ENCODE measurements at regions not wholly inside any gene's neighbourhood (a gene's known extent, or its start where the extent isn't known, plus 50 kb on each side); places are given as distances from the start of the nearest gene placed in this dataset.
A peak's percentile ranks its signal among the peaks of the same experiment; 100 is the strongest.

GRCh38 chr17:20852239-20852989 lies 190.4 kb downstream of the USP22 start:
- no peak overlapping the region for H3K27ac ChIP-seq (ENCODE audit: control insufficient read depth, insufficient read depth)
- no peaks in the 10 kb centered on the region for H4K20me1 ChIP-seq (ENCODE audit: control insufficient read depth, insufficient read depth)
- H3K4me3 ChIP-seq: no peak overlapping the region
- no peak overlapping the region for H3K9ac ChIP-seq (ENCODE audit: control insufficient read depth, insufficient read depth, low read length)
- 16% methylated on average over 33 of the region's 36 CpGs for WGBS (ENCODE audit: insufficient coverage, insufficient replicate concordance, low lambda C conversion rate, missing lambda C conversion rate)
- FAIRE-seq (no peak), DNase-seq (ENCODE audit: low read depth, low spot score) (no peak), ATAC-seq (no peak)
- SMC1A ChIA-PET (ENCODE audit: uncharacterized antibody, unreplicated experiment): no interaction called here
- no peaks in the 10 kb centered on the region for H3K4me1 ChIP-seq (ENCODE audit: control insufficient read depth, insufficient read depth, low read length)
- CTCF ChIA-PET: interaction anchor here (0.7 kb wide), 1 partner anchor 868 kb away, joined by 3 read pairs; no protein-coding TSS in a partner anchor
- H3K4me2 ChIP-seq (ENCODE audit: control insufficient read depth, insufficient read depth): no peak overlapping the region
- POLR2A ChIA-PET: no interaction called here
- peaks cover 0 to 2% of the 10 kb centered on the region in 2 experiments; a peak in 3 of 4 replicates for H3K27me3 ChIP-seq (replicated peaks in 1 of 2; ENCODE audit: control insufficient read depth in 2 of 2, insufficient read depth in 2 of 2, low read length in 1 of 2)
- H3K79me2 ChIP-seq (ENCODE audit: control insufficient read depth, insufficient read depth, low read length): no peaks in the 10 kb centered on the region
- no peaks in the 10 kb centered on the region for H3K36me3 ChIP-seq (ENCODE audit: control insufficient read depth in 2 of 2, insufficient read depth in 2 of 2, low read length in 1 of 2)
- BruUV-seq (replicated peaks): no TSS peak
- in situ Hi-C loops (cut with MboI): no loop called here
- no peak overlapping the region for H2AFZ ChIP-seq (ENCODE audit: control insufficient read depth, low read depth, low read length)
- RAD21 ChIA-PET (ENCODE audit: unreplicated experiment): no interaction called here
- H3K9me3 ChIP-seq (replicated peaks; ENCODE audit: control insufficient read depth, insufficient read depth, low read length): no peaks in the 10 kb centered on the region
- intact Hi-C loops (cut with micrococcal nuclease; ENCODE audit: unreplicated experiment): no loop called here
- TF ChIP-seq HDAC2 (IDR thresholded peaks at IDR 0.05) (peak; percentile 62; the same call in 1 of the 2 replicates), IRF5 (IDR thresholded peaks at IDR 0.05; ENCODE audit: borderline replicate concordance) (no peak), ZNF274 (IDR thresholded peaks at IDR 0.05; ENCODE audit: insufficient read depth, insufficient read length) (no peak), SRF (IDR thresholded peaks at IDR 0.05; ENCODE audit: low read depth in 2 of 2, low read length in 2 of 2) (no peak), SUZ12 (IDR thresholded peaks at IDR 0.05; ENCODE audit: unreplicated experiment) (no peak), MAX (IDR thresholded peaks at IDR 0.05; ENCODE audit: low read depth, low read length) (no peak), HDAC6 (IDR thresholded peaks at IDR 0.05; ENCODE audit: unreplicated experiment) (peak; percentile 94), GATAD2B (conservative IDR thresholded peaks at IDR 0.05; ENCODE audit: low read depth) (no peak), JUND (IDR thresholded peaks at IDR 0.05; ENCODE audit: low read depth, low read length) (no peak), EP300 (IDR thresholded peaks at IDR 0.05; ENCODE audit: borderline replicate concordance in 1 of 2, control insufficient read depth in 1 of 2, low read depth in 2 of 2, low read length in 2 of 2) (no peak), SMARCA5 (IDR thresholded peaks at IDR 0.05) (no peak)

All from GM12878 (cell line).